MM.1S (cell line): ENCODE measurements at regions not wholly inside any gene's neighbourhood (a gene's known extent, or its start where the extent isn't known, plus 50 kb on each side); places are given as distances from the start of the nearest gene placed in this dataset.

Source experiments
- DNase-seq: peaks from one replicate; pipeline ENCODE4 v3.0.0-alpha.2; 2015
- H2AFZ ChIP-seq: fragments of 300-600 bp; sonication (generic); 2 replicates; pipeline ENCODE4 v1.6.0; 2016; ENCODE audit warnings: antibody characterized with exemption, low read length
- H3F3A ChIP-seq: fragments of 300-600 bp; sonication (generic); 2 replicates; pipeline ENCODE4 v1.6.1; 2016; ENCODE audit warnings: mild to moderate bottlenecking, antibody characterized with exemption, low read length, moderate library complexity, mixed read lengths; ENCODE audit not compliant: insufficient read depth
- H3K27ac ChIP-seq: fragments of 300-600 bp; sonication (generic); 2 replicates; pipeline ENCODE4 v1.5.1; 2016; ENCODE audit warnings: mild to moderate bottlenecking, low read length
- H3K27me3 ChIP-seq: fragments of 300-600 bp; sonication (generic); replicated peaks from 2 replicates; pipeline ENCODE4 v1.6.0; 2016; ENCODE audit warnings: low read length; ENCODE audit not compliant: insufficient read depth
- H3K36me3 ChIP-seq: fragments of 300-600 bp; sonication (generic); replicated peaks from 2 replicates; pipeline ENCODE4 v1.6.1; 2016; ENCODE audit warnings: mild to moderate bottlenecking, low read length, mixed read lengths; ENCODE audit not compliant: insufficient read depth
- H3K4me1 ChIP-seq: fragments of 300-600 bp; sonication (generic); 2 replicates; pipeline ENCODE4 v1.6.1; 2016; ENCODE audit warnings: low read length, mixed read lengths
- H3K4me2 ChIP-seq: fragments of 300-600 bp; sonication (generic); 2 replicates; pipeline ENCODE4 v1.6.0; 2016; ENCODE audit warnings: low read depth, low read length
- H3K4me3 ChIP-seq: fragments of 300-600 bp; sonication (generic); 2 replicates; pipeline ENCODE4 v1.5.1; 2016; ENCODE audit warnings: low read length, mixed read lengths
- H3K79me2 ChIP-seq: fragments of 300-600 bp; sonication (generic); 2 replicates; pipeline ENCODE4 v1.6.1; 2016; ENCODE audit warnings: mixed run types, low read length, mixed read lengths
- H3K9ac ChIP-seq: fragments of 300-600 bp; sonication (generic); 2 replicates; pipeline ENCODE4 v1.6.1; 2016; ENCODE audit warnings: low read length, mixed read lengths
- H3K9me2 ChIP-seq: fragments of 300-600 bp; sonication (generic); replicated peaks from 2 replicates; pipeline ENCODE4 v1.6.1; 2016; ENCODE audit warnings: mild to moderate bottlenecking, low read length, mixed read lengths; ENCODE audit not compliant: insufficient read depth
- H3K9me3 ChIP-seq: fragments of 300-600 bp; sonication (generic); replicated peaks from 2 replicates; pipeline ENCODE4 v1.6.1; 2016; ENCODE audit warnings: mild to moderate bottlenecking, low read length, mixed read lengths; ENCODE audit not compliant: insufficient read depth
- H4K20me1 ChIP-seq: fragments of 300-600 bp; sonication (generic); 2 replicates; pipeline ENCODE4 v1.6.1; 2016; ENCODE audit warnings: mild to moderate bottlenecking, low read length, moderate library complexity, mixed read lengths; ENCODE audit not compliant: insufficient read depth
- EZH2 ChIP-seq: fragments of 300-600 bp; sonication (generic); optimal IDR thresholded peaks from 2 replicates; pipeline ENCODE3; 2017; ENCODE audit warnings: low read depth, mild to moderate bottlenecking, antibody characterized with exemption, low read length, mixed read lengths
- EZH2phosphoT487 ChIP-seq: fragments of 300-600 bp; sonication (generic); IDR thresholded peaks from 2 replicates; pipeline ENCODE4 v1.6.1; 2018; ENCODE audit warnings: antibody characterized with exemption, low read length
- TF ChIP-seq, protein P1 (sequence below): fragments of 300-600 bp; sonication (generic); IDR thresholded peaks from 2 replicates; pipeline ENCODE4 v1.5.1; 2016; ENCODE audit warnings: antibody characterized with exemption, low read length, mixed read lengths

DNA sequence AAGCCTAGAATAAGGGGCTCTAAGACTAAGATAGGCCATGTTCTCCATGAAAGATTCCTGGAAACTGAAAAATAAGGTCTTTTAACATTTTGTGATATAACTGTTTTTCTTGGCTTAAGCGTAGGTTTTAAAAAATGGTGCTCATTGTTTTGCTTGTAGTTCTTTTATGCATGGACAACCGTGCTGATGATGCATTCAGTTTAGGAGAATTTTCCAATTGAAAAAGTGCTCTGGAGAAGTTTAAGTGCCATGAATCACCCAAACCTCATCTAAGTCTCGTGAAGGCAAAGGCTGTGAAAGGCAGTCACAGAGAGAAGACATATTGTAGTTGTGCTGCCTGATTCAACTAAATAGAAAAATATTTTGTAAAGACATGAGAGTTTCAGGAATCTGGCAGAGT lies 111.8 kb upstream of the GAREM1 start:
- H3K27ac ChIP-seq = no peak overlapping the region
- H3K4me1 ChIP-seq = no peaks in the 10 kb centered on the region
- no peaks in the 10 kb centered on the region for H3K9me3 ChIP-seq
- DNase-seq = no peak
- no peaks in the 10 kb centered on the region for H3F3A ChIP-seq
- TF ChIP-seq EZH2 (no peak), EZH2phosphoT487 (no peak)
- TF ChIP-seq, protein P1, sequence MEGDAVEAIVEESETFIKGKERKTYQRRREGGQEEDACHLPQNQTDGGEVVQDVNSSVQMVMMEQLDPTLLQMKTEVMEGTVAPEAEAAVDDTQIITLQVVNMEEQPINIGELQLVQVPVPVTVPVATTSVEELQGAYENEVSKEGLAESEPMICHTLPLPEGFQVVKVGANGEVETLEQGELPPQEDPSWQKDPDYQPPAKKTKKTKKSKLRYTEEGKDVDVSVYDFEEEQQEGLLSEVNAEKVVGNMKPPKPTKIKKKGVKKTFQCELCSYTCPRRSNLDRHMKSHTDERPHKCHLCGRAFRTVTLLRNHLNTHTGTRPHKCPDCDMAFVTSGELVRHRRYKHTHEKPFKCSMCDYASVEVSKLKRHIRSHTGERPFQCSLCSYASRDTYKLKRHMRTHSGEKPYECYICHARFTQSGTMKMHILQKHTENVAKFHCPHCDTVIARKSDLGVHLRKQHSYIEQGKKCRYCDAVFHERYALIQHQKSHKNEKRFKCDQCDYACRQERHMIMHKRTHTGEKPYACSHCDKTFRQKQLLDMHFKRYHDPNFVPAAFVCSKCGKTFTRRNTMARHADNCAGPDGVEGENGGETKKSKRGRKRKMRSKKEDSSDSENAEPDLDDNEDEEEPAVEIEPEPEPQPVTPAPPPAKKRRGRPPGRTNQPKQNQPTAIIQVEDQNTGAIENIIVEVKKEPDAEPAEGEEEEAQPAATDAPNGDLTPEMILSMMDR = no peak
- no peaks in the 10 kb centered on the region for H3K27me3 ChIP-seq
- H3K4me3 ChIP-seq = no peak overlapping the region
- no peaks in the 10 kb centered on the region for H3K9me2 ChIP-seq
- H3K79me2 ChIP-seq = no peaks in the 10 kb centered on the region
- H3K9ac ChIP-seq = no peak overlapping the region
- H2AFZ ChIP-seq = no peak overlapping the region
- H3K36me3 ChIP-seq = no peaks in the 10 kb centered on the region
- no peak overlapping the region for H3K4me2 ChIP-seq
- no peaks in the 10 kb centered on the region for H4K20me1 ChIP-seq

GRCh38 chr18:32577561-32577960 lies 106.9 kb upstream of the GAREM1 start:
- Histone ChIP-seq H2AFZ (no peak overlapping the region), H3K4me2 (no peak overlapping the region), H3K4me1 (no peaks in the 10 kb centered on the region), H3K4me3 (no peak overlapping the region), H3K27ac (no peak overlapping the region), H3F3A (no peaks in the 10 kb centered on the region), H3K9ac (no peak overlapping the region), H3K27me3 (no peaks in the 10 kb centered on the region), H4K20me1 (no peaks in the 10 kb centered on the region), H3K9me2 (no peaks in the 10 kb centered on the region), H3K79me2 (no peaks in the 10 kb centered on the region), H3K36me3 (no peaks in the 10 kb centered on the region), H3K9me3 (no peaks in the 10 kb centered on the region)
- no peak for DNase-seq
- TF ChIP-seq EZH2 (no peak), EZH2phosphoT487 (no peak)
- TF ChIP-seq, protein P1 = no peak

GRCh38 chr18:32576296-32576916 lies 105.7 kb upstream of the GAREM1 start:
- Histone ChIP-seq H3F3A (no peaks in the 10 kb centered on the region), H3K27me3 (no peaks in the 10 kb centered on the region), H2AFZ (no peak overlapping the region), H3K9me2 (no peaks in the 10 kb centered on the region), H3K27ac (no peak overlapping the region), H3K4me3 (no peak overlapping the region), H3K9ac (no peak overlapping the region), H3K4me2 (no peak overlapping the region), H3K4me1 (no peaks in the 10 kb centered on the region), H3K9me3 (no peaks in the 10 kb centered on the region), H4K20me1 (no peaks in the 10 kb centered on the region), H3K79me2 (no peaks in the 10 kb centered on the region), H3K36me3 (no peaks in the 10 kb centered on the region)
- no peak for DNase-seq
- TF ChIP-seq EZH2phosphoT487 = no peak

GRCh38 chr18:32566960-32567359 lies 96.3 kb upstream of the GAREM1 start:
- Histone ChIP-seq H3K9me3 (no peaks in the 10 kb centered on the region), H3K36me3 (no peaks in the 10 kb centered on the region), H3K9ac (no peak overlapping the region), H3K27ac (no peak overlapping the region), H3K4me1 (no peaks in the 10 kb centered on the region), H2AFZ (no peak overlapping the region), H3F3A (no peaks in the 10 kb centered on the region), H3K79me2 (no peaks in the 10 kb centered on the region), H3K9me2 (no peaks in the 10 kb centered on the region), H3K4me2 (no peak overlapping the region), H3K4me3 (no peak overlapping the region), H3K27me3 (no peaks in the 10 kb centered on the region), H4K20me1 (no peaks in the 10 kb centered on the region)
- TF ChIP-seq EZH2 = no peak
- no peak for TF ChIP-seq EZH2phosphoT487
- TF ChIP-seq, protein P1 = no peak
- DNase-seq = no peak
